Astrocyte of the cerebellum (primary cell): ENCODE measurements at regions not wholly inside any gene's neighbourhood (a gene's known extent, or its start where the extent isn't known, plus 50 kb on each side); places are given as distances from the start of the nearest gene placed in this dataset.
A peak's percentile ranks its signal among the peaks of the same experiment; 100 is the strongest.

Experiments used
- DNase-seq: peaks from one replicate; pipeline ENCODE4 v3.0.0-alpha.2; 2011; ENCODE audit warnings: low read depth
- H3K4me3 ChIP-seq: 2 replicates; pipeline ENCODE4 v1.5.1; 2011; ENCODE audit warnings: mild to moderate bottlenecking, low read depth, low read length, moderate library complexity
- CTCF ChIP-seq: IDR thresholded peaks from 2 replicates; pipeline ENCODE4 v1.5.1; 2012; ENCODE audit warnings: low read length, low read depth, moderate library complexity, mild to moderate bottlenecking; ENCODE audit errors: missing control alignments
- in situ Hi-C: cut with HindIII; loops from 2 replicates; pipeline ENCODE4 v1.10.0; 2017; ENCODE audit warnings: low sequenced_read_pairs

GRCh38 chr6:145213614-145214013, 521.7 kb downstream of the EPM2A start:
- H3K4me3 ChIP-seq: no peak overlapping the region
- no peak for DNase-seq
- in situ Hi-C loops: no loop called here
- no peak for TF ChIP-seq CTCF

GRCh38 chr6:145214570-145214969, 520.8 kb downstream of the EPM2A start:
- TF ChIP-seq CTCF: peak; percentile 22
- in situ Hi-C loops: no loop called here
- H3K4me3 ChIP-seq: no peak overlapping the region
- DNase-seq: peak; percentile 15

GRCh38 chr6:145224450-145224849, 510.9 kb downstream of the EPM2A start:
- H3K4me3 ChIP-seq: no peak overlapping the region
- in situ Hi-C loops: no loop called here
- no peak for DNase-seq
- no peak for TF ChIP-seq CTCF

GRCh38 chr6:145225500-145225899, 509.8 kb downstream of the EPM2A start:
- TF ChIP-seq CTCF: no peak
- H3K4me3 ChIP-seq: no peak overlapping the region
- in situ Hi-C loops: no loop called here
- no peak for DNase-seq

GRCh38 chr6:145227593-145227992, 507.7 kb downstream of the EPM2A start:
- H3K4me3 ChIP-seq: no peak overlapping the region
- TF ChIP-seq CTCF: no peak
- no peak for DNase-seq
- in situ Hi-C loops: no loop called here

GRCh38 chr6:145228962-145229582, 506.2 kb downstream of the EPM2A start:
- in situ Hi-C loops: no loop called here
- TF ChIP-seq CTCF: no peak
- no peak overlapping the region for H3K4me3 ChIP-seq
- DNase-seq: no peak

- in situ Hi-C loops: no loop called here
- H3K4me3 ChIP-seq: no peak overlapping the region
- DNase-seq: no peak
- no peak for TF ChIP-seq CTCF
Observed at GRCh38 chr6:145233955-145234354, 501.4 kb downstream of the EPM2A start.
